ENCODE measurements at regions not wholly inside any gene's neighbourhood (a gene's known extent, or its start where the extent isn't known, plus 50 kb on each side); places are given as distances from the start of the nearest gene placed in this dataset.
A peak's percentile ranks its signal among the peaks of the same experiment; 100 is the strongest.

- H3K4me3 Mint-ChIP-seq, result no peak overlapping the region
- H3K36me3 Mint-ChIP-seq (ENCODE audit: low read depth), result no peaks in the 10 kb centered on the region
Measured at GRCh38 chr4:1515156-1515555, 108.9 kb upstream of the NKX1-1 start.

GRCh38 chr4:1514612-1515011 lies 108.4 kb upstream of the NKX1-1 start:
- DNase-seq (ENCODE audit: low read depth, low spot score), result no peak
- Mint-ChIP-seq H3K9me3 (no peaks in the 10 kb centered on the region), H3K27me3 (ENCODE audit: low read depth) (peaks cover 8% of the 10 kb centered on the region), H3K36me3 (ENCODE audit: low read depth) (no peaks in the 10 kb centered on the region), H3K4me3 (no peak overlapping the region), H3K27ac (ENCODE audit: unreplicated experiment) (no peak overlapping the region), H3K4me1 (peaks cover 1% of the 10 kb centered on the region)
- TF ChIP-seq CTCF (conservative IDR thresholded peaks at IDR 0.05), result no peak

More at GRCh38 chr4:1515156-1515555, 108.9 kb upstream of the NKX1-1 start:
- no peak overlapping the region for H3K27ac Mint-ChIP-seq (ENCODE audit: unreplicated experiment)
- H3K27me3 Mint-ChIP-seq (ENCODE audit: low read depth), result peaks cover 3% of the 10 kb centered on the region
- no peak for DNase-seq (ENCODE audit: low read depth, low spot score)
- no peaks in the 10 kb centered on the region for H3K9me3 Mint-ChIP-seq
- TF ChIP-seq CTCF (conservative IDR thresholded peaks at IDR 0.05), result no peak
- H3K4me1 Mint-ChIP-seq, result peaks cover 4% of the 10 kb centered on the region

DNA sequence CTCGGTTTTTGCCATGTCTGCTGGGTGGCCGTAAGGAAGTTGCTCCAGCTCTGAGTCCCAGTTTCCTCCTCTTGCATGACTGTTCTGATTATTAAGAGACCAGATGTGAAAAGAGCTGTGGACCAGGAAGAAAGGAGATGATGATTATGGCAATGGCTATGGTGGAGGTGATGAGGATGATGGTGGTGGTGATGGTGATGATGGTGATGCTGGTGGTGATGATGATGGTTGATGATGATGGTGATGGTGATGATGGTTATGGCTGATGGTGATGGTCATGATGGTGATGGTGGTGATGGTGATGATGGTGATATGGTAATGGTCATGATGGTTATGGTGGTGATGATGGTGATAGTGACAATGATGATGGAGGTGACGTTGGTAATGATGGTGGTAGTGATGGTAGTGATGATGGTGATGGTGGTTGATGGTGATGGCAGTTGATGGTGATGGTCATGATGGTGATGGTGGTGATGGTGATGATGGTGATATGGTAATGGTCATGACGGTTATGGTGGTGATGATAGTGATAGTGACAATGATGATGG lies 107.8 kb upstream of the NKX1-1 start:
- DNase-seq (ENCODE audit: low read depth, low spot score), result no peak
- no peak overlapping the region for H3K4me3 Mint-ChIP-seq
- no peak for TF ChIP-seq CTCF (conservative IDR thresholded peaks at IDR 0.05)
- peaks cover 9% of the 10 kb centered on the region for H3K27me3 Mint-ChIP-seq (ENCODE audit: low read depth)
- H3K36me3 Mint-ChIP-seq (ENCODE audit: low read depth), result no peaks in the 10 kb centered on the region
- H3K9me3 Mint-ChIP-seq, result no peaks in the 10 kb centered on the region
- no peak overlapping the region for H3K27ac Mint-ChIP-seq (ENCODE audit: unreplicated experiment)
- no peaks in the 10 kb centered on the region for H3K4me1 Mint-ChIP-seq

- Mint-ChIP-seq H3K36me3 (ENCODE audit: low read depth) (no peaks in the 10 kb centered on the region), H3K4me1 (no peaks in the 10 kb centered on the region), H3K27me3 (ENCODE audit: low read depth) (peaks cover 13% of the 10 kb centered on the region), H3K9me3 (no peaks in the 10 kb centered on the region), H3K27ac (ENCODE audit: unreplicated experiment) (no peak overlapping the region), H3K4me3 (peak overlapping the region; percentile 49)
- DNase-seq (ENCODE audit: low read depth, low spot score), result peak; percentile 76
- peak; percentile 79 for TF ChIP-seq CTCF (conservative IDR thresholded peaks at IDR 0.05)
Measured at GRCh38 chr4:1512738-1513660, 106.8 kb upstream of the NKX1-1 start.

DNA sequence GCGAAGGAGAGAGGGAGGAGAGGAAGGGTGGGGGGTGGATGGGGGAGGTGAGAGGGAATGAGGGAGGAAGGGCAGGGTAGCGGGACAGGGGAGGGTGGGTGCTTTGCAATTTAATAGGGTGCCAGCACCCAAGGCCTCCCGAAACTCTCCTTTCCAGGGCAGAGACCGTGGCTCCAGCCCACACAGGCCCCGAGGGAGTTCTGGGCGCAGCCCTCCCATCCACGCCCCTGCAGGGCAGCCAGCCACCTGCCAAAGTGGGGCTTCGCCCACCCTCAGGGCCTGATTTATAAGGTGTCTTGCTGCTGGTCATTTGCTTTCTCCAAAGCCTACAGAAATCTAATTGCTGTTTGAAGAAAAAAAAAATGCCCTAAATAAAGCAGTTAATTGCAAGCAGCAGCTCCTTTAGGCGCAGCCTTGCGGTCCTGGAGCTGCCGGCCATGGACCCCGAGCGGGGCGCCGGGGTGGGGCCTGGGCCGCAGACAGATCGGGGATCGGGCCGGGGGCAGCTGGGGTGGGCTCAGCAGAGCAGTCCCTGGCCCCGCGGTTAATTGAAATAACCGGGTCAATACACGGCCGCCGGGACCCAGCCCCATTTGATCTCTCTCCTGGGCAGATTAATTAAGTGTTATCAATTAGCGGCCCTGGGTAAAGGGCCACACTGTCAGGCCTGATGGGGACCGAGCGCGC lies 106.0 kb upstream of the NKX1-1 start:
- no peaks in the 10 kb centered on the region for H3K36me3 Mint-ChIP-seq (ENCODE audit: low read depth)
- H3K27ac Mint-ChIP-seq (ENCODE audit: unreplicated experiment), result no peak overlapping the region
- peaks cover 20% of the 10 kb centered on the region for H3K27me3 Mint-ChIP-seq (ENCODE audit: low read depth)
- H3K4me1 Mint-ChIP-seq, result peaks cover under 1% of the 10 kb centered on the region
- H3K4me3 Mint-ChIP-seq, result no peak overlapping the region
- no peak for TF ChIP-seq CTCF (conservative IDR thresholded peaks at IDR 0.05)
- H3K9me3 Mint-ChIP-seq, result no peaks in the 10 kb centered on the region
- DNase-seq (ENCODE audit: low read depth, low spot score), result no peak

Measured in neural crest cell (in vitro differentiated cells).